GM04503 (cell line): ENCODE measurements at regions not wholly inside any gene's neighbourhood (a gene's known extent, or its start where the extent isn't known, plus 50 kb on each side); places are given as distances from the start of the nearest gene placed in this dataset.

Experiments
- DNase-seq: peaks from one replicate; pipeline ENCODE4 v3.0.0-alpha.2; 2012; ENCODE audit warnings: low read depth

DNA sequence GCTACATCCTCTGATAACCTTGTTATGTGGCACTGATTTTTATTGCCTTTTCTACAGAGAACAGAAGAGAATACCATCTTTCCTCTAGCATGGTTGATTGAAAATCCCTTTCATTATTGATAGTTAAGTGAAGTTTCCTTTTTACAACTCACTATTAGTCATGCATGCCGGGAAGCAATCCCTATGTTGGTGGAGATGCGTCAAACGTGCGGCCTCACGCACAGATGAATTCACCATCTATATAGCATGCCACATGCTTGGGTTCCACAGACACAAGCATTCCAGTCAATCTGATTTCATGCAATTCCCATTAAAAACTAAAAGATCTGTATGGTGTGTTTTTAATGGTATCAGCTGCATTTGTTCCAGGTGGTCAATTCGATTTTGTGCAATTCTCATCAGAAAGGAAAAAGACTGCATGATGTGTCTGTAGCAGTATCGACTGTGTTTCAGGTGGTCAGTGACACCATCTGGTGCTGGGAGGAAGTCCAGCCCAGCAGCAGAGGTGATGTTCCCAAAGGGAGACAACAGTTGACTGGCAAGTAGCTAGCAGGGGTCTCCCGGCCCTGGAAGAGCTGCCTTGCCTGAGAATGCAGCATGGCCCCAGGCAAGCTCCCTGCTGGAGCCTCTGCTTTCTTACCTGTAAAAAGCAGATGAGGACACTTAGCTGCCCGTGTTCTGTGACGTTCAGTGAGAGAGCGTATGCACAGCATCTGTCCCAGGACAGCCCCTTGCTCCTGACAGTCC, 151.3 kb upstream of the NCK2 start:
- DNase-seq = no peak

DNA sequence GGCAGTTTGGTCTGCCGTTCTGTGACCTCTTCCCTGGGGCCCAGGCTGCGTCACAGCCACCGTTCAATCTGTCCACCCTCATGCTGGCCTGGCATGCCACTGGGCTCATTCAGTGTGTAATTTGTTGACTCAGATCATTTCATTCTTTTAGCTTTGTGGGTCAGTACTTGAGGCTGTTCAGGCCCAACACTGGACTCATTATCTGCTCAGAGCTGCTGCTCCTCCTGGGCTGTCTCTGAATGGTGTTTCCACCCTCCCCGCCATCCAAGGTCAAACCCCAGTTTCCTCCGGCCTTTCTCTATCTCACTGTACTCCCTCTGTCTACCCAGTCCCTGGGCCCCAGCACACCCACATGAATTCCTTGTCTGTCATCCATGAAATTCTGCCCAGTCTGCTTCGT, 152.4 kb upstream of the NCK2 start:
- DNase-seq = no peak

DNA sequence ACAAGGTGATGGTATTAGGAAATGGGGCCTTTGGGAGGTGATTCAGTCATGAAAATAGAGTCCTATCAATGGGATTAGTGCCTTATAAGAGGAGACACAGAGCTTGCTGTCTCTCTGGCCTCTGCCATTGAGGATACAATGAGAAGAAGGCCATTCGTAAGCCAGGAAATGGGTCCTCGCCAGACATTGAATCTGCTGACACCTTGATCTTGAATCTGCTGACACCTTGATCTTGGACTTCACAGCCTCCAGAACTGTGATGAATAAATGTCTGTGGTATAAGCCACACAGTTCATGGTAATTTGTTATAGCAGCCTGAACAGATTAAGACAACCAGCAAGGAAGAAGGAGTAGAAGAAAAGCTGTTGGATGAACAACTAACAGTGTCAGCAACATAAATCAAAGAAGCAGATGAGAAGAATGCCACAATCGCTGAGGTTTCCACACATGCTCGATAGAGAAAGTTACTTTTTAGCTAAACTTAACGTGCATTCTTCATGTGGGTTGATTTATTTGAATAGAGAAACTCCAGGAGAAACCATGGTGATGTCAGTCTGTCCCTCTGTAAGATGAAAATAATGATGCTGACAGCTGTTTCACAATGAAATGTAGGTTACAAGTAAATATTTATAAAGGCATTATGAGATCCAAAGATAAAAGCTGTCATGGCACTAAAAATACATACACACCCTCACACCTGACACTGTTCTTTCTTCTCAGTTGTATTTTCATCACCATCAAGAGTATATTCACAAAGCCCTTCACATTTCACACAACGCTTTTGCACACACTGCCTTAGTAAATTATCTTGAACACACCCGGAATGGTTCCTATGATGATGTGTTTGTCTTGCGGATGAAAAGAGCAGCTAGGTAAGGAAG, 153.7 kb upstream of the NCK2 start:
- no peak for DNase-seq

DNA sequence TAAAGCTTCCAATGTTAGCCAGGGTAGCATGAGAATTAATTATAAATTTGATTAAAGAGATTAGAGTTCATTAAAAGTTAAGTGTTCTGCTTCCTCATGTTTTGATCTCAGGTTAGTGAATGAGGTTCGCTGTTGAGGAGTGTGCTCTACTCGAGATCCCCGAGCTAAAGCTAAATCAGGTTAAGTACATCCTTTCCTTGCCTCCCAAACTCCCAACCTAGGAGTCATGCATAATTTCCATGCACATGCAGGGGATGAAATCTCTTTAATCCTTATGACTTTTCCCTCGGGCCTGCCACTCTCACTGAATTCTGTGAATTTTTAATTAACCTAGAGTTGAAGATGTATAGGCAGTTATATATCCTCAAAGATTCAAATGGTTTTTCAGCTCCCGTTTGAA, 156.1 kb upstream of the NCK2 start:
- no peak for DNase-seq

DNA sequence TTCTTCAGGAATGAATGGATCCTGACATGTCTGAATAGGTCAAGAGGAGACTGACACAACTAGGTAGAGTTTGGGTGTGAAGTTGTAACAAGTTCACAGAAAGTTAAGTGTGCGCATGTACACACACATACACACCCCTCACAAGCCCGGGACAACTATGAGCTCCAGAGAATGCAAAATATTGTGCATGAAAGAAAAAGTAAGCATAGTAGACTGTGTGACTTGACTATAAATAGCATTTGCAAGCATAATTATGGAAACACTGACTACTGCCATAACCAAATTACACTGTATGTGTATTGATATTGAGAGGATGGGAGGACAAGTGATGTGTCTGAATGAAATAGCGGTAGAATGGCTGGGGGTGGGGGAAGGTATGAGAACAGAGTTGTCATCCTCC, 157.1 kb upstream of the NCK2 start:
- DNase-seq = no peak

DNA sequence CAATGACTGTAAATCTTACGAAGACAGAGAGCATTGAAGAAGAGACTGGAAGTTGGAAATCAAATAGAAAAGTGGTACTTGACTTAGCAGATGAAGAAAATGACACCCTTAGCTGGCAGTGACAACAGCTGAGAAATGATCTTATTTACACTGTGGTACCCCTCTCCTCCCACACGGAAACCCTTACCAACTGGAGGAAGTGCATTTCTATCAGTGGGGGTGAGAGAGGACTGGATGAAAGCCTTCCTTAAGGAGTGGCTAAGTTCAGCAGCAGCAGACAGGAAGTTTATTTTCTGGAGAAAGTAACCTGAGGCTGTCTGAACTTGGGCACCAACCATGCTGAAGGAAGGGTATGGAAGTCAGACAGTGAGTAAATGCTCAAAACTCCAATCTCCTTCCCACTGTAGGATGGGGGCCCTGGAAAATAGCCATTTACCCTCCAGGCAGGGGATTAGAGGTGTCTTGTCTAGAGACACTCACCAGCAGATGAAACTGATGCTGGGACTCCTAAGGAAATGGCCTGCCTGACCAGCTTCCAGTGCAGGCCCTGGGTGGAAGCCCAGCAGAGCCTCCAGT, 160.2 kb upstream of the NCK2 start:
- no peak for DNase-seq

DNA sequence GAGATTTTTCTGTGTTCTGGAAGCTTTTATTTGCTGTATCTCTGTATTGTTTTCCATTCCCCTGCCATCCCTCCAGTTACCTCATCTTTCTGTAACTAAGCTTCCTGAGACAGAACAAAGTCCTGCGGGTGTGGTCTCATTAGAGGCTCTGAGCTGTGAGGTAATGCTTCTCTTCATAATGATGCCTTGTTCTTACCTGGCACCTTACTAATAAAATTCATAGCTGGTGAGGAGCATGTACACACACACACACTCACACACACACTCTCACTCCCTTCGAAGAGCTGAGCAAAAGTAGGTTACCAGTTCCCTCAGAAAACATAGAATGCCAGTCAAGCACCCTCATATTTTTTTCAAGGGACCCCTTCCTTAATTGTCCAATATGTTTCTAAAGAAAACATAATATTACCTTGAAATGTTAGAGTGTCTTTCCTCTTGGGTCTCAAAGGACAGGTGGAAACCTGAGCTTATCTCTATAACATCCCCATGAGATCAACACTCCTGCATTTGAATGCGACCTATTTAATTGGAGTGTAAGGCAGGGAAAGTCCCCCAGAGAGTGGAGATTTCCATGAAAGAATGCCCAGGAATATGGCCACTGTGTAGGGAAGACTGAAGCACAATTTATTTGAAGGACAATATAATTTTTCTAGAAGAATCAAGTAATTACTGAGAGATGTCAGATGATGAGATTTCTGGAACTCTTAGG, 161.6 kb upstream of the NCK2 start:
- DNase-seq = no peak

DNA sequence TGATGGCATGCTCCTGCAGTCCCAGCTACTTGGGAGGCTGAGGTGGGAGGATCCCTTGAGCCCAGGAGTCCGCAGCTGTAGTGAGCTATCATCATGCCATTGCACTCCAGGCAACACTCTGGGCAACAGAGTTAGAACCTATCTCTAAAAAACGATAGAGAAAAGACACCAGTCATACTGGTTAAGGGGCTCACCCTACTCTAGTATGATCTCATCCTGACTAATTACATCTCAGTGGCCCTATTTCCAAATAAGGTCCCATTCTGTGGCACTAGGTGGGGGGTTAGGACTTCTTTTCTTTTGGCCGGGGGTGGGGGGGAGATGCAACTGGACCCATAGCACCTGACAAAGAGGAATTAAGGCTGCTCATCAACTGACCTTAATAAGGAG, 163.2 kb upstream of the NCK2 start:
- no peak for DNase-seq

DNA sequence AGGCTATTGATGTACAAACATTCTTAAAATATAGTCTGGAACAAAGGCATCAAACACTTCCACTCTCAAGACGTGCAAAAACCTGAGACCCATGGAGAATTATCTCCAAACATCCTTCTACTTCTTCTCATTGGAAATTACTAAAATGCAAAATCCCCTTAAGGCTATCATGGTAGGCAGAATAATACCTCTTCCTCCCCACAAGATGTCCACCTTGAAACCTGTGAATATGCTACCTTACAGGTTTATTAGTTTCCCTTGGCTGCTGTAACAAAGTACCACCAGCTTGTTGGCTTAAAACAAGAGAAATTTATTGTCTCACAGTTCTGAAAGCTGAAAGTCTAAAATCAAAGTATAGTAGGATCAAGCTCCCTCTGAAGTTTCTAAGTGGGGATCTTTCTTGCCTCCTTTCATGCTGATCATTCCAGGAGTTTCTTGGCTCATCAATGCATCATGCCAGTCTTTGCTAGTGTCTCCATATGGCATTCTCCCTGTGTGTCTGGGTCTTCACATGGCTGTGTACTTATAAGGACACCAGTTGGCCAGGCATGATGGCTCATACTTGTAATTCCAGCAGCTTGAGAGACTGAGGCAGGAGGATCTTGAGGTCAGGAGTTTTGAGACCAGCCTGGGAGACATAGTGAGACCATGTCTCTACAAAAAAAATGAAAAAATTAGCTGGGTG, 163.7 kb upstream of the NCK2 start:
- no peak for DNase-seq

DNA sequence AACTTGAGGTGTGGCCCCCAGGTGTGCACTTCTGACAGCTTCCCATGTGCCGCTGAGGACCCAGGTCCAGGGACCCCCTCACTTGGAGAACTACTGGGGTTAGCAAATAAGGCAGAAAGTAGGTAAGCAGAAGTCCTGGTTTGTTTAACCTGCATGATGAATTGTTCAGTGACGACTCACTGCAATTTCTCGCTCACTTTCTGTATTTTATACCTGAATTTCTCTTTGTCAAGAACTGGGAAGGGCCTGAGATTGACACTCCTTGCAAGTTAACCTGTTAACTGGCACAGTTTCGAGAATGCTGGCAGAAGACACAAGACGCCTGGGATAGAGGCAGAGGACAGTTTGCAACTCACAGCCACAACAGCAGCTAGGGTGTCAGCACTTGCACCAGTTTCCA, 164.5 kb upstream of the NCK2 start:
- no peak for DNase-seq

DNA sequence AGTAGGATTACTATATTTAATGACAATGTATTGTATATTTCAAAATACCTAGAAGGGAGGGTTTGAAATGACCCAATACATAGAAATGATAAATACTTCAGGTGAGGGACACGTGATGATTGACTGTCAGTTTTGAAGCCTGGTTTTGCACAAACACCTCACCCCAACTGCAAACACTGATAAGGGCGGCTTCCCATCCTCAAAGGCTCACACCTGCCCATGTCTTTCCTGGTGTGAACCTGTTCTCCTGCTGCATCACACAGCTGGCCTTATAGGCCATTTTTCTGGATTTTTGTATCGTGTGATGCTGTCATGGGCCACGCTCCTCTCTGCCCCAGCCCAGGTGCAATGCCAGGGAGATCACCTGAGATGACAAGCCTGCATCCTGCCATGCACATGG, 166.5 kb upstream of the NCK2 start:
- DNase-seq = no peak

DNA sequence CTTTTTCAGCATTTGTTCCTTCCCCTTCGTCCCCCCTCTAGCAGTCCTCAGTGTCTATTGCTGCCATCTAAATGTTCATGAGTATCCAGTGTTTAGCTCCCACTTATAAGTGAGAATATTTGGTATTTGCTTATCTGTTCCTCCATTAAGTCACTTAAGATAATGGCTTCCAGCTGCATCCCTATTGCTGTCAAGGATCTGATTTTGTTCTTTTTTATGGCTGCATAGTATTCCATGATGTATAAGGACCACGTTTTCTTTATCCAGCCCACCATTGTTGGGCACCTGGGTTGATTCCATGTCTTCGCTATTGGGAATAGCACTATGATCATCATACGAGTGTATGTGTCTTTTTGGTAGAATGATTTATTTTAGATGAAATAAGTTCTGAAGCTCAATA, 166.9 kb upstream of the NCK2 start:
- DNase-seq = no peak

DNA sequence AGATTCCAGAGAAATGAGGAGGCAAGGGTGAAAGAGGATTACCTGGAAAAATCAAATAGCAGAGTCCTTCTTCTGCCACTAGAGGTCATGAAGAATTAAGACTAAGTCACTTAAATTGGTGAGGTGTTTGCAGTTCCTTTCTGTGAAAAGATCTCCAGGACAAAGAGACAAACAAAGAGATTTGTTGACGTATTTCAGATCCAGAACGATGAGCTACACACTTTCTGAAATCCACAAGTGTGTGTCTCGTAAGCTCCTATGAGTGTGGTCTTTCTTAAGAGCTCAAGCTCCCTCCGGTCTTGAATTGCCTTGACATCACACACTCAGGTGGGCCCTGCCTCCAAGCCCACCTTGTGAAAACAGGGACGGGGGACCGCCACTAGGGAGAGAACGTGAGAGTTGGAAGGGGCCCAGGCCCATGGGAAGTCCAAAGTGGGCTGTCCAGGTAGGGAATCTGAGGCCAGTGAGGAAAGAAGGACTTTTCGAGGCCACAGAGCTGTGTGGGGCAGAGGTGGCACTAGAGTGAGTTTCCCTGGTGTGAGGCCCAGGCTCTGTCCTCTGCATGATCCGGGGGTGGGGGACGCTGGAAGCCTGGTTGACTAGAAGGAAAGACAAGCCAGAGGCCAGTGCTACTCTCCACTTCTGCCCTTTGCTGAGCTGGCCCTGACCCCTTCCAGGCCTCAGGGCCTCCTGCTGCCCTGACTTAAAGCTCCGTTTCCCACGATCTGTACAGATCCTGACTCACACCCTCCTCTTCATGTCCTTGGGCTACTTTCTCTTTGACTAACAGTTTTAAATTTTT, 168.1 kb upstream of the NCK2 start:
- DNase-seq = peak; percentile 26

DNA sequence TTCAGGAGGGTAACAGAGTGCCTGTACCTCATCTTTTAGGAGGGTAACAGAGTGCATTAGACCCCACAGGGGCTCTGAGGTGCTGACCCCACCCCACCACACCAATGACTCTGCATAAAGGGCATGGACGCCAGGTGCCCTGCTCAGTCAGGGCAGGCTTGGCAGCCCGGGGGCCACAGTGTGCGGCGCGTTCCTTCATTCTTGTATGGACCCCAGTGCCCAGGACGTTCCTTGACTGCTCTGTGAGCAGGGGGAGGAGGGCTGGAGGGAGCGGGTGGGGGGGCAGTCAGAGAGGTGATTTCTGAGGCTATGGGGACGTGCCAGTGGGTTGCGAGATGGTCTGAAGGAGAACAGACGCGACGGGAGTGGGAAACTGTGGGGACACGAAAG, 168.7 kb upstream of the NCK2 start:
- no peak for DNase-seq

DNA sequence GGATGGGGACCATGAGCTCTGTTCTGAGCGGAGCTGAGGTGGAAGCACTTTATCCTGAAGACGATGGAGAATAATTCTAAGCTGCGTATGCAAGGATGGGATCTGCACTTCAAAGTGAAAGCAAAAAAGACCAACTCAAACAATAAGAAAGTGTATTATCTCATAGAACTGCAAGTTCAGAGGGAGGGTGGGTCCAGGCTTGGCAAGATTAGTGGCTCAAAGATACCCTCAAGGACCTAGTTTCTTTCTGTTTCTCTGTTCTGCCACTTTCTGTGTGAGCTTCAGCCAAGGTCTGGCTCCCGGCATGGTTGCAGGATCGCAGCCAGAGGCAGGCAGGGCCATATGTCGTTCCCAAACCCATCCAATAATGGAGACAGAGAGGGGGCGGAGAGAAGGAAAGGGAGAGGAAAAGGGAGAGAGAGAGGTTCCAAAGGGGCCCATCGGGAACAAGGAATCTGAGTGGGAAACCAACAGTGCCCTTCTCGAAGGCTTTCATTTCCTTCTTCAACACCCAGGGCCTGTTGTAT, 169.2 kb upstream of the NCK2 start:
- DNase-seq = no peak

DNA sequence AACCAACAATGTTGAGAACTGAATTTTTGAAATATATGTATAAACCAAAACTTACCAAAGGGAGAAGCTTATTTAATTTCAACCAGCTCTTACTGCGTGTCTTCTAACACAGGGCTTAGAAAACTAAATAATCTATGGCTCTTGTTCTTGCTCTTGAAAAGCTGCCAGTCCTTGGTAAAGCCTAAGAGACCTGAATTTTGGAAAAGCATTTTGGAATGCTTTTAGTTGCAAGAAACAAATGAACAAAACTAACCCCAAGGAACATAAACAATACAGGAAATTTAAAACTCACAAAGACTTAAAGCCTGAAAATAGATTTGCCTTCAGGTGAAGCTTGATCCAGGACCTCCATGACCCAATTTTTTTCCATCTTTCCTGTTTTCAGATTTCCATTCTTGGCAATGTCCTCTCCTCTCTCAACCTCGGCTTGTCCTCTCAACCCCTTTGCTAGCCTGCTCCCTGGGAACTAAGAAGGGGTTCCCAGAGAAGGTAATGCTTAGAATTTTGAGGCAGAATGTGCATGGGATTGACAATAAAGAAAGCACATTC, 169.8 kb upstream of the NCK2 start:
- DNase-seq = no peak

DNA sequence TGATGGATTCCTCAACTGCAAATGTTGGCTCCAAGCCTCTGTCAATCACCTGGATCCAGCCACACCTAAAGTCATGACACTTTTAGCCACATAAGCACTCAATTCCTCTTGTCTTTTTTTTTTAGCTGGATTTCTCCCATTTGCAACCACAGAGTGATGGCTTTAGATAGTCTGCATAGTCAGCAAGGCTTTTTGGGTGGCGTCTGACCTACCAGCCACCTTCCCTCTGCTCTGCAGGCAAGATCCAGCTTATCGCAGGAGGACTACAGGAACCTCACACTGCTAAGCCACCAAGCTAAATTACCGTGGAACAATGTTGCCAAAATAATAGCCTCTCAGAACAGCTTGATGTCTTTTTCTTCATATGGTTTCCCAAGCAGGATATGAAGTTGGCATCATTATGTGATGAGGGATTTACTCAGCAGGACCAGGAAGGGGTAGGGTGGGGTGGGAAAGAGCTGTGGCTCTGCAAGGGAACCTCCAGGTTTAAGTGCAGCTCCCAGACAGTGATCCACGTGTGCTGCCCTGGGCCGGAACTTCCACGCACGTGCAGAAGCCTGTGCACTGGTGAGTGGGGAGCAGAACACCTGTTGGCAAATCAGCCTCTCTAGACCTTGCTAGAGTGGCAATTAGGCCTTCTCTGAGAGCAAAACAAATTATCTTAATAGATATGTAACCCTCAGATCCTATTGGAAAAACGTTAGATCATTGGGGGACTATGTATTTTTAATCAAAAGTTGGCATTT, 170.6 kb upstream of the NCK2 start:
- DNase-seq = no peak

DNA sequence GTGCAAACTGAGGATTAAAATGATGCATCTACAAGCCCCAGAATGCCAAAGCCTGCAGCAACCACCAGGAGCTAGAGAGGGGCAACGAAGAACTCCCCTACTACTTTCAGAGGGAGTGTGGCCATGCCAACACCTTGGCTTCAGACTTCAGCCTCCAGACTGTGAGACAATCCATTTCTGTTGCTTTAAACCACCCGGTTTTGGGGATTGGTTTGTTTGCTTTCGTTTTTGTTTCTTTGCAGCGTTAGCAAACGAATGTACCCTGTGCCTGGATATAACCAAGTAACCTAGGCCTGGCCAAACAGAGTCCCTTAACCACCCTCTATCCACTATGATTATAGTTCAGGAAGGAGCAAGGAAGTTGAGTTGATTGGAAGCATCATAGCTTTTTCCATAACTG, 171.2 kb upstream of the NCK2 start:
- no peak for DNase-seq

DNA sequence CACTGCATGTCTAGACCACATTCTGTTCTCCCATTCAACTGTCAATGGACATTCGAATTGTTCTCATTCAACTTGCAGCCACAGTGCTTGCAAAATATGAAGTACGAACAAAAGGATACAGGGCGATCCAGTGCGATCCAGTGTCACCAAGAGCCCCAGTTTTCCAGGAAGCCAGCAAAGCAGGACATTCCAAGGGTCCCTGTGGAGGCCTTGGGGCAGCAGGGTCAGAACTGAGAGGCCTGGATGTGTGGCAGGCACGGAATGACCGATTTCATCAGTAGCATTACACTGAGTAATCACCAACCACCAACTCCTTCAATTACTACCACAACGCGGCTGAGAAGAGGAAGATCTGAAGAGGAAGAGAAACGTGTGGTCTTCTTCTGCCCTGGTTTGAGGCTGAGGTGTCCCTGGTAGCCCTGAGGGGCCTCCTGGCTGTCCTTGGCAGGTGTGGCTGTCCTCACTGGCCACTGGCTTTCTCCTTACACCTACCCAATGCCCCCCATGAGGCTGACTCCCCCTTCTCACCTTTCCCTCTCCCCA, 172.7 kb upstream of the FHL2 start:
- no peak for DNase-seq

DNA sequence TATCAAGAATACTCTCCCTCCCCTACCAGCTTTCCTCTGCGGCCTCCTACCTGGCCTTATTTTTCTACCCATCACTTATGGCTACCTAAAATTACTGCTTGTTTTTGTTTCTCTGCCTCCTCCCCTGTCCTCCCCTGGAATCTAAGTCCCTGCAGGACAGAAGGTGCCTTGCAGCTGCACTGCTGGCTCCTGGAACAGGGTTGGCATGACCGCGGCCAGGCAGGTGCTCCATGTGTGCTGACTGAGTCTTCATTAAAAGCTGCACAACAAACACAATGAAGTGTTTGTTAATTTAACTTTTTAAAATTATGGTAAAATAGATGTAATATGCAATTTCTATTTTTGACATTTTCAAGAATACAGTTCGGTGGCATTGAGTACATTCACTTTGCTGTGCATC, 171.9 kb upstream of the FHL2 start:
- DNase-seq = no peak
